GM23248 (cell line): ENCODE measurements at regions not wholly inside any gene's neighbourhood (a gene's known extent, or its start where the extent isn't known, plus 50 kb on each side); places are given as distances from the start of the nearest gene placed in this dataset.

ENCODE experiments used
- EZH2 ChIP-seq: fragments of 200-600 bp; sonication (generic); IDR thresholded peaks from 2 replicates; pipeline ENCODE4 v1.6.1; 2018; ENCODE audit warnings: antibody characterized with exemption, mild to moderate bottlenecking; ENCODE audit not compliant: insufficient read depth, poor library complexity, severe bottlenecking
- EZH2phosphoT487 ChIP-seq: fragments of 200-600 bp; sonication (generic); IDR thresholded peaks from 2 replicates; pipeline ENCODE4 v1.6.1; 2018; ENCODE audit warnings: antibody characterized with exemption, moderate library complexity, mild to moderate bottlenecking, low read depth; ENCODE audit not compliant: insufficient read depth

GRCh38 chr17:72177738-72178137, 56.9 kb downstream of the SOX9 start:
- no peak for TF ChIP-seq EZH2
- no peak for TF ChIP-seq EZH2phosphoT487
